Gastrocnemius medialis (tissue), 4 donors: ENCODE measurements at regions not wholly inside any gene's neighbourhood (a gene's known extent, or its start where the extent isn't known, plus 50 kb on each side); places are given as distances from the start of the nearest gene placed in this dataset.
"Not testable (repeated sequence)": the region's sequence is repeated elsewhere in the genome, so short reads cannot be mapped to it uniquely, and the experiment has no call there.

Source experiments
- ATAC-seq, 2 donors: fragments of 150-250 bp; one replicate each; pipeline ENCODE4 v1.9.1; 2016
- DNase-seq, 2 donors: peaks; one replicate each; pipeline ENCODE4 v3.0.0-alpha.2; 2019
- H3K27ac ChIP-seq, 4 donors: fragments of 200-600 bp; sonication (generic); 1 replicate in 1 of 4; 2 replicates in 3 of 4; pipeline ENCODE4 v1.5.1; 2016 to 2018; ENCODE audit warnings: mild to moderate bottlenecking in 2 of 4, moderate library complexity in 1 of 4
- H3K27me3 ChIP-seq, 3 donors: fragments of 200-600 bp; sonication (generic) in 2 of 3; 1 replicate in 1 of 3; 2 replicates in 2 of 3; pipeline versions ENCODE4 v1.5.1 to v1.6.0; 2016 to 2019; ENCODE audit warnings: mild to moderate bottlenecking in 1 of 3, moderate library complexity in 1 of 3
- H3K36me3 ChIP-seq, 2 donors: fragments of 200-600 bp; sonication (generic) in 1 of 2; one replicate each; pipeline ENCODE4 v1.5.1; 2017 to 2018
- H3K4me1 ChIP-seq, 2 donors: fragments of 200-600 bp; sonication (generic) in 1 of 2; one replicate each; pipeline ENCODE4 v1.5.1; 2016 to 2017; ENCODE audit warnings: mild to moderate bottlenecking in 2 of 2
- H3K4me3 ChIP-seq, 4 donors: fragments of 200-600 bp; sonication (generic) in 3 of 4; 1 replicate in 1 of 4; 2 replicates in 3 of 4; pipeline ENCODE4 v1.5.1; 2016 to 2019; ENCODE audit warnings: mild to moderate bottlenecking in 2 of 4
- H3K9me3 ChIP-seq, 3 donors: fragments of 200-600 bp; sonication (generic) in 2 of 3; 1 replicate in 1 of 3; 2 replicates in 2 of 3; pipeline ENCODE4 v1.5.1; 2016 to 2019
- CTCF ChIP-seq, 5 experiments: fragments of 450-650 bp in 3 of 5; fragments of 200-600 bp in 2 of 5; sonication (generic) in 2 of 5; IDR thresholded peaks in 4 of 5; conservative IDR thresholded peaks in 1 of 5; 1 replicate in 4 of 5; 2 replicates in 1 of 5; pipeline ENCODE4 v1.5.1; 2016 to 2019; ENCODE audit warnings: antibody characterized with exemption in 5 of 5, mild to moderate bottlenecking in 3 of 5, moderate library complexity in 3 of 5
- POLR2A ChIP-seq, 2 donors: fragments of 450-650 bp; IDR thresholded peaks; one replicate each; pipeline ENCODE4 v1.6.1; 2017; ENCODE audit warnings: antibody characterized with exemption in 2 of 2, mild to moderate bottlenecking in 2 of 2, moderate library complexity in 2 of 2
- in situ Hi-C, 4 donors: fragments of 200-750 bp; cut with MboI; loops; one replicate each; pipeline versions ENCODE4 v1.15.0 to v1.8.0; 2017; ENCODE audit warnings: low sequenced_read_pairs in 4 of 4
- intact Hi-C: fragments of 100-400 bp; cut with DNase I; formaldehyde crosslinking; loops from one replicate; pipeline ENCODE4 v1.15.1; 2023; ENCODE audit warnings: low total_unique reads

DNA sequence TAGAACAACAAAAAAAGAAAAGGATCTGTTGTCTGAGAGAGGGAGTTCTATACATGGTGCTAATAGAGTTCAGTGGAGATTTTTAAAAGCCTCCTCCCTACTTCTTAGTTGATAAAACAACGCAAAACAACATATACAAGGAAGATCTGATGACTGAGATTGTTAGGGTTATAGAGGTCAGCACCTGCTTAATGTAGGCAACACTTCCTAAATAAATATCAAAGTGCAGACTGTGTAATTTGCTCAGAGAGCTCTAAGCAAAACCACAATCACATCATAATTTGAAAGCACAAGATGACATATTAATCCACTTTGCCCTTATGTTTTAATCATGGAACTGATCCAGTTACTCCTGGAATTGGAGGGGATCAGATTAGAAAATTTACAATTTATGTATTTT, 474.5 kb downstream of the PRR16 start:
- ATAC-seq (no peak), DNase-seq (no peak)
- H3K9me3 ChIP-seq, result no peaks in the 10 kb centered on the region
- no peak overlapping the region for H3K4me3 ChIP-seq
- intact Hi-C loops, result no loop called here
- in situ Hi-C loops, result no loop called here
- H3K27me3 ChIP-seq, result no peaks in the 10 kb centered on the region
- H3K4me1 ChIP-seq, result no peaks in the 10 kb centered on the region
- no peaks in the 10 kb centered on the region for H3K36me3 ChIP-seq
- TF ChIP-seq CTCF (IDR thresholded peaks at IDR 0.05 in 4 of 5, conservative IDR thresholded peaks at IDR 0.05 in 1 of 5), result no peak
- TF ChIP-seq POLR2A (IDR thresholded peaks at IDR 0.05), result no peak
- H3K27ac ChIP-seq, result no peak overlapping the region

DNA sequence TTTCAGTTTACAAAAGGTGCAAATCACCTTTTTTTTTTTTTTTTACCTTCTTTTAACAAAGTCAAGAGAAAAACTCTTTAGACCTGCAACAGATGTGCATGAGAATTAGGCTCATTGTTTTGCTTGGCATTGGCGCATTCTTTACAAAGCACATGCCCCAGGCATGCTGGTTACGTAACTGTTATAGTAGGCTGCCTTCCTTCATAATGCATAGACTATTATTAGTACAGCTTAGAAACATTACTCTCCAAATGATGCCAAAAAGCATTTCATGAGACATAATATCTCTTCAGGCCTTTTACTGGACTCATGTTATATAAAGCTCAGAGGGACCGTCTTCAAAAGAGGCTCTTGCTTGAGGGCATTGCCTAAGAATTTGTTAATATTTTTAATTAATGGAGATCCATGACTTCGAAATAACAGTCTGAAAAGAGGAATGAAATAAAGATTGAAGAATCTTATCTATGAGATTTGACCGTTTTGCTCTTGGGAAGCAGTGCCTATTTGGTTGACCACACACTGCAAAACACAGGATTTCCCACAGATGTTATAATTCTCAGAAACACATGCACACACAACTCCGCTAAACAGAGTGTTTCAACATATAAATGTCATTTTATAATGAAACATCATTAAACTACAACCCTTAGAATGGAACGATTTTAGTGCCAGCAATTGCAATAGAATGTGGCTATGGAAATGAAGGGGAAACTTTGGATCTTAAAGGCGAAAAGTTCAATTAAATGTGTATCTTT, 478.7 kb downstream of the PRR16 start:
- H3K4me1 ChIP-seq, result no peaks in the 10 kb centered on the region
- H3K4me3 ChIP-seq, result no peak overlapping the region
- no peak for ATAC-seq
- in situ Hi-C loops (no loop called here), intact Hi-C loops (no loop called here)
- H3K36me3 ChIP-seq, result no peaks in the 10 kb centered on the region
- no peaks in the 10 kb centered on the region for H3K27me3 ChIP-seq
- no peak for DNase-seq
- H3K27ac ChIP-seq, result no peak overlapping the region
- no peaks in the 10 kb centered on the region for H3K9me3 ChIP-seq
- TF ChIP-seq POLR2A (IDR thresholded peaks at IDR 0.05) (no peak), CTCF (IDR thresholded peaks at IDR 0.05 in 4 of 5, conservative IDR thresholded peaks at IDR 0.05 in 1 of 5) (no peak)

DNA sequence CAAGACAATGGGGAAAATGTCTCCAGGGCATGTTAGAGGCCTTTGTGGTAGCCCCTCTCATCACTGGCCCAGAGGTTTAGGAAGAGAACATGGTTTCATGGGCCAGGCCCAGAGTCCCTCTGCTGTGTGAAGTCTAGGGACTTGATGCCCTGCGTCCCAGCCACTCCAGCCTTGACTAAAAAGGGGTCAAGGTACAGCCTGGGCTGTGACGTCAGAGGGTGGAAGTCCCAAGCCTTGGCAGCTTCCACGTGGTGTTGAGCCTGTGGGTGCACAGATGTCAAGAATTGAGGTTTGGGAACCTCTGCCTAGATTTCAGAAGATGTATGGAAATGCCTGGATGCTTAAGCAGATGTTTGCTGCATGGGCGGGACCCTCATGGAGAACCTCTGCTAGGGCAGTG, 485.5 kb downstream of the PRR16 start:
- H3K27ac ChIP-seq, H3K4me1 ChIP-seq, in situ Hi-C loops, DNase-seq, H3K4me3 ChIP-seq, H3K36me3 ChIP-seq, ATAC-seq, H3K27me3 ChIP-seq, intact Hi-C loops: not testable (repeated sequence)
- H3K9me3 ChIP-seq, result peaks cover 0 to 11% (median 10%) of the 10 kb centered on the region in 3 donors

DNA sequence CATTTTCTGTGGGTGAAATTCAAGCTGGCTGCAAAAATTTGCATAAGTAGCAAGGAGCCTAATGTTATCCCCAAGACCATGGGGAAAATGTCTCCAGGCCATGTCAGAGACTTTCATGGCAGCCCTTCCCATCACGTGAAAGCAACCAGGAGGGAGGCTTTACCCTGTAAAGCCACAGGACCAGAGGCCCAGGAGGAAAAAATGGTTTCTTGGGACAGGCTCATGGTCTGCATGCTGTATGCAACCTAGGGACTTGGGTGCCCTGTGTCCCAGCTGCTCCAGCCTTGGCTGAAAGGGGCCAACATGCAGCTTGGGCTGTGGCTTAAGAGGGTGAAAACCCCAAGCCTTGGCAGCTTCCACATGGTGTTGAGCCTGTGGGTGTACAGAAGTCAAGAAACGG, 489.3 kb downstream of the PRR16 start:
- ATAC-seq, DNase-seq: not testable (repeated sequence)

DNA sequence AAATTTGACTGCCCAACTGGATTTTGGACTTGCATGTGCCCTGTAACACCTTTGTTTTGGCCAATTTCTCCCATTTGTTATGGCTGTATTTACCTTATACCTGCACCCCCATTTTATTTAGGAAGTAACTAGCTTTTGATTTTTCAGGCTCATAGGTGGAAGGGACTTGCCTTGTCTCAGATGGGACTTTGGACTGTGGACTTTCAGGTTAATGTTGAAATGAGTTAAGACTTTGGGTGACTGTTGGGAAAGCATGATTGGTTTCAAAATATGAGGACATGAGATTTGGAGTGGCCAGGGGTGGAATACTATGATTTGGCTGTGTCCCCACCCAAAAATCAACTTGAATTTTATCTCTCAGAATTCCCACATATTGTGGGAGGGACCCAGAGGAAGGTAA, 490.2 kb downstream of the PRR16 start:
- Histone ChIP-seq H3K9me3 (peaks cover 0 to 11% (median 10%) of the 10 kb centered on the region in 3 donors), H3K27me3 (no peaks in the 10 kb centered on the region), H3K4me1 (no peaks in the 10 kb centered on the region), H3K36me3 (no peaks in the 10 kb centered on the region), H3K4me3 (no peak overlapping the region), H3K27ac (no peak overlapping the region)
- intact Hi-C loops, result no loop called here
- ATAC-seq (no peak), DNase-seq (no peak)
- TF ChIP-seq CTCF (IDR thresholded peaks at IDR 0.05 in 4 of 5, conservative IDR thresholded peaks at IDR 0.05 in 1 of 5), result no peak
- TF ChIP-seq POLR2A (IDR thresholded peaks at IDR 0.05), result no peak
- in situ Hi-C loops, result no loop called here

More for the DNA sequence above, 489.3 kb downstream of the PRR16 start:
- H3K9me3 ChIP-seq, result peaks cover 0 to 11% (median 10%) of the 10 kb centered on the region in 3 donors
- H3K27me3 ChIP-seq, H3K36me3 ChIP-seq, H3K4me3 ChIP-seq, H3K27ac ChIP-seq, intact Hi-C loops, in situ Hi-C loops, H3K4me1 ChIP-seq: not testable (repeated sequence)

DNA sequence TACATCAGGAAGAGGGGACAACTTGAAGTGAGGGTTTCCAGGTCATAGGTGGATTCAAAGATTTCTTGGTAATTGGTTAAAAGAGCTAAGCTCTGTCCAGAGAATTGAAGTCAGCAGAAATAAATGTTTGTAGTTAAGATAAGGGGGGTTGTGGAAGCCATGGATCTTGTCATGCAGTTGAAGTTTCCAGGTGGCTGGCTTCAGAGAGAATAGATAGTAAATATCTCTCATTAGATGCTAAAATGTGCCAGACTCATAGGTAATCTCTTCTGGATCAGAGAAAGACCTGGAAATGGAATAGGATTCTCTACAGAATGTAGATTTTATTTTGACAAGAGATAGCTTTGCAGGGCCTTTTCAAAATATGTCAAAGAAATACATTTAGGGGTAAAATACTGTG, 491.7 kb downstream of the PRR16 start:
- TF ChIP-seq CTCF (IDR thresholded peaks at IDR 0.05 in 4 of 5, conservative IDR thresholded peaks at IDR 0.05 in 1 of 5) (no peak), POLR2A (IDR thresholded peaks at IDR 0.05) (no peak)
- in situ Hi-C loops, result no loop called here
- peaks cover 0 to 11% (median 10%) of the 10 kb centered on the region in 3 donors for H3K9me3 ChIP-seq
- no peak overlapping the region for H3K4me3 ChIP-seq
- no peaks in the 10 kb centered on the region for H3K36me3 ChIP-seq
- H3K27ac ChIP-seq, result no peak overlapping the region
- intact Hi-C loops, result no loop called here
- no peaks in the 10 kb centered on the region for H3K4me1 ChIP-seq
- no peaks in the 10 kb centered on the region for H3K27me3 ChIP-seq
- ATAC-seq, result no peak
- DNase-seq, result no peak
